Fibroblast of lung (primary cell): ENCODE measurements at regions not wholly inside any gene's neighbourhood (a gene's known extent, or its start where the extent isn't known, plus 50 kb on each side); places are given as distances from the start of the nearest gene placed in this dataset.

ENCODE experiments used
- DNase-seq, 2 donors: peaks; one replicate each; pipeline versions ENCODE4 v3.0.0 to v3.0.0-alpha.2; 2010; ENCODE audit warnings: low read depth in 2 of 2
- H2AFZ ChIP-seq: 2 replicates; pipeline ENCODE4 v1.5.1; 2012; ENCODE audit warnings: low read length, control low read depth, inconsistent platforms
- H3K27ac ChIP-seq: 2 replicates; pipeline ENCODE4 v1.5.1; 2011; ENCODE audit warnings: low read length, control low read depth; ENCODE audit not compliant: insufficient read depth
- H3K27me3 ChIP-seq: 2 replicates; pipeline ENCODE4 v1.5.1; 2011; ENCODE audit warnings: mild to moderate bottlenecking, low read length; ENCODE audit not compliant: control insufficient read depth, insufficient read depth
- H3K36me3 ChIP-seq: 2 replicates; pipeline ENCODE4 v1.5.1; 2011; ENCODE audit warnings: low read length; ENCODE audit not compliant: control insufficient read depth, insufficient read depth
- H3K4me1 ChIP-seq: 2 replicates; pipeline ENCODE4 v1.5.1; 2011; ENCODE audit warnings: low read length; ENCODE audit not compliant: control insufficient read depth, insufficient read depth; ENCODE audit errors: extremely low read depth
- H3K4me2 ChIP-seq: 2 replicates; pipeline ENCODE4 v1.5.1; 2011; ENCODE audit warnings: low read length, control low read depth; ENCODE audit not compliant: insufficient read depth; ENCODE audit errors: extremely low read depth
- H3K4me3 ChIP-seq, 4 experiments: fragments of 200-600 bp in 1 of 4; sonication (generic) in 1 of 4; replicated peaks in 1 of 4; 2 replicates each; pipeline ENCODE4 v1.5.1; 2011 to 2016; ENCODE audit warnings: low read length in 4 of 4, low read depth in 3 of 4, mild to moderate bottlenecking in 3 of 4, control low read depth in 2 of 4, inconsistent platforms in 1 of 4, mixed read lengths in 1 of 4; ENCODE audit not compliant: insufficient read depth in 1 of 4; ENCODE audit errors: control extremely low read depth in 1 of 4
- H3K79me2 ChIP-seq: 2 replicates; pipeline ENCODE4 v1.5.1; 2012; ENCODE audit warnings: mild to moderate bottlenecking, low read length, inconsistent platforms; ENCODE audit not compliant: control insufficient read depth, insufficient read depth
- H3K9ac ChIP-seq: 2 replicates; pipeline ENCODE4 v1.5.1; 2011; ENCODE audit warnings: mild to moderate bottlenecking, low read length, control low read depth; ENCODE audit not compliant: insufficient read depth
- H3K9me3 ChIP-seq: 2 replicates; pipeline ENCODE4 v1.5.1; 2012; ENCODE audit warnings: low read depth, low read length; ENCODE audit not compliant: control insufficient read depth, insufficient read depth
- H4K20me1 ChIP-seq: 2 replicates; pipeline ENCODE4 v1.5.1; 2011; ENCODE audit warnings: low read length; ENCODE audit not compliant: control insufficient read depth, insufficient read depth; ENCODE audit errors: extremely low read depth
- EZH2 ChIP-seq: IDR thresholded peaks from 2 replicates; pipeline ENCODE4 v1.5.1; 2012; ENCODE audit warnings: low read length, control low read depth, mild to moderate bottlenecking; ENCODE audit errors: missing control alignments
- TF ChIP-seq, protein P1 (sequence below), 2 donors: IDR thresholded peaks in 1 of 2; conservative IDR thresholded peaks in 1 of 2; 1 replicate in 1 of 2; 2 replicates in 1 of 2; pipeline ENCODE4 v1.5.1; 2011 to 2012; ENCODE audit warnings: low read length in 2 of 2, control low read depth in 1 of 2, inconsistent platforms in 1 of 2, low read depth in 1 of 2, mild to moderate bottlenecking in 1 of 2

DNA sequence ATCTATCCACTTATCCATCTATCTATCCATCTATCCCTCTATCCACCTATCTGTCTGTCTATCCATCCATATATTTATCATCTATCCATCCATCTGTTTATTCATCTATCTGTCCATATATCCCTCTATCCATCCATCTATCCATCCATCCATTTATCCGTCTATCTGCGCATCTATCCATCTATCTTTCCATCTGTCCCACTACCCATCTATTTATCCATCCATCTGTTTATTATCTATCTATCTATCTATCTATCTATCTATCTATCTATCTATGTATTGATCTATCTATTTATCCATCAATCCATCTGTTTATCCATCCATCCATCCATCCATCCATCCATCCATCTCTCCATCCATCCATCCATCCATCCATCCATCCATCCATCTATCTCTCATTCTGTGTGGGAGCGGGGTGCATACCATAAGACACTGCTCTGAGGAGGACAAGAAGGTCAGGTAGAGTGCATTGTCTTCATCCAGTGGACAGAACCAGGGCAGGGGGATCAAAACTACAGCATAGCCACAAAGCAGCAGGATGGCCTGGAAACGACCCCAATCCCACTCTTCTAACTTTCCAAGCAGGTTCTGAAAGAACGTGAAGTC, 53.2 kb upstream of the ENPP6 start:
- Histone ChIP-seq H3K9ac (no peak overlapping the region), H4K20me1 (no peaks in the 10 kb centered on the region)
- TF ChIP-seq, protein P1, sequence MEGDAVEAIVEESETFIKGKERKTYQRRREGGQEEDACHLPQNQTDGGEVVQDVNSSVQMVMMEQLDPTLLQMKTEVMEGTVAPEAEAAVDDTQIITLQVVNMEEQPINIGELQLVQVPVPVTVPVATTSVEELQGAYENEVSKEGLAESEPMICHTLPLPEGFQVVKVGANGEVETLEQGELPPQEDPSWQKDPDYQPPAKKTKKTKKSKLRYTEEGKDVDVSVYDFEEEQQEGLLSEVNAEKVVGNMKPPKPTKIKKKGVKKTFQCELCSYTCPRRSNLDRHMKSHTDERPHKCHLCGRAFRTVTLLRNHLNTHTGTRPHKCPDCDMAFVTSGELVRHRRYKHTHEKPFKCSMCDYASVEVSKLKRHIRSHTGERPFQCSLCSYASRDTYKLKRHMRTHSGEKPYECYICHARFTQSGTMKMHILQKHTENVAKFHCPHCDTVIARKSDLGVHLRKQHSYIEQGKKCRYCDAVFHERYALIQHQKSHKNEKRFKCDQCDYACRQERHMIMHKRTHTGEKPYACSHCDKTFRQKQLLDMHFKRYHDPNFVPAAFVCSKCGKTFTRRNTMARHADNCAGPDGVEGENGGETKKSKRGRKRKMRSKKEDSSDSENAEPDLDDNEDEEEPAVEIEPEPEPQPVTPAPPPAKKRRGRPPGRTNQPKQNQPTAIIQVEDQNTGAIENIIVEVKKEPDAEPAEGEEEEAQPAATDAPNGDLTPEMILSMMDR (conservative IDR thresholded peaks at IDR 0.05 in 1 of 2, IDR thresholded peaks at IDR 0.05 in 1 of 2; ENCODE audit: low read depth in 1 of 2, low read length in 2 of 2) = no peak
- TF ChIP-seq EZH2 = no peak

DNA sequence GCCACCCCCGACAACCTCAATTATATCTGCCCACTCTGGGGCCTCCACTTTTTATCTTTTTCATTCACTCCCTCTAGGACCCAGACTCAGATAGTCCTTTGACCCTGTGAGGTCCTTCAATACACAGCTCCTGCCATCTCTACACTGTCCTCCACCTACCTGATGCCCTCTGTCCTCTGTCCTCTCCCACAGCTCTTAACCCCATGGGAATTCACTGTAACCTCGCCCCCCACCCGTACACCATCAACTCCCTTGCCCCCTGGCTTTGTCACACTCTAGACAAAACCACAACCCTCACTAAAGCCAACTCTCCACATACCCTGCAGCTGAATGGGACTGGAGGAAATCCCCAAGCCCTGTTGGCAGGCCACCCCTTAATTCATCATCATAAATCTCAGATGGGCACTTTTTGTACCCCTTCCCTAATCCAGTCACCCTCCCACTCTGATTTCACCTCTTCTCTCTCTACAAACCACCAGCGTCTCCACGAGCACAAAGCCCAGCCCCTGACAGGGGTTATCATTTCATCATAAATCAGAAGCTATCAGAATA, 52.3 kb upstream of the ENPP6 start:
- Histone ChIP-seq H3K27me3 (no peaks in the 10 kb centered on the region), H3K9me3 (no peaks in the 10 kb centered on the region), H4K20me1 (no peaks in the 10 kb centered on the region), H3K4me1 (peaks cover 6% of the 10 kb centered on the region), H3K79me2 (no peaks in the 10 kb centered on the region), H3K4me2 (no peak overlapping the region), H3K4me3 (no peak overlapping the region), H3K9ac (no peak overlapping the region), H3K36me3 (no peaks in the 10 kb centered on the region), H3K27ac (no peak overlapping the region), H2AFZ (no peak overlapping the region)
- no peak for TF ChIP-seq EZH2
- TF ChIP-seq, protein P1 (conservative IDR thresholded peaks at IDR 0.05 in 1 of 2, IDR thresholded peaks at IDR 0.05 in 1 of 2; ENCODE audit: low read depth in 1 of 2, low read length in 2 of 2) = no peak
- DNase-seq = no peak

More for the DNA sequence above, 53.2 kb upstream of the ENPP6 start:
- no peak for DNase-seq
- H3K9me3 ChIP-seq = no peaks in the 10 kb centered on the region
- peaks cover 6% of the 10 kb centered on the region for H3K4me1 ChIP-seq
- no peaks in the 10 kb centered on the region for H3K36me3 ChIP-seq
- H3K27me3 ChIP-seq = no peaks in the 10 kb centered on the region
- no peak overlapping the region for H3K27ac ChIP-seq
- no peak overlapping the region for H2AFZ ChIP-seq
- no peak overlapping the region for H3K4me2 ChIP-seq
- no peaks in the 10 kb centered on the region for H3K79me2 ChIP-seq
- no peak overlapping the region for H3K4me3 ChIP-seq

DNA sequence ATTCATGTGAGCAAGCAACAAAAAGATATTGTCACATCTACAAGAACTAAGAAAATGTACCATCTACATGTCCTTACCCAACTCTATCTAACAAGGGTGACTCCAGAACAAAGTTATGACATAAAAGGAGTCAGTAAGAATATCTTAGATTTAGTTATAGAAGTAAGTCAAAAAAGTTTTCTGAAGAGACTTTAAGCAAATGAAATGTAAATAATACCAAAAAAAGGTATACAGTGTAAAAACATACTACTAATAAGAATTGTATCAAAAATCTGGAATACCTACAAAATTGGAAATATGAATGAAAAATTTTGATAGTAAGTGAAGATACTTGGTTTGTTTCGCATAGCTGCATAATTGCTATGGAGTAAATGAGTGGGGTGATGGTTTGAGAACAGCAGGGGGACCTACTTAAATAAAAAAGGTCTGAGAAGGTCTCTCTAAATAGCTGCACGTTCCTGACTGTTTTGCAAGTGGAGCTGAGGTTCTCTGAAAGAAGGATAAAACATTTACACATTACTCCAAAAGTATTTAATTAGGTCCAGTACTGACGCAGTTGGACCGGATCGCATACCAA, 51.0 kb upstream of the ENPP6 start:
- TF ChIP-seq, protein P1 (conservative IDR thresholded peaks at IDR 0.05 in 1 of 2, IDR thresholded peaks at IDR 0.05 in 1 of 2; ENCODE audit: low read depth in 1 of 2, low read length in 2 of 2) = peak in 1 of 2 donors; percentile 3
- no peak for TF ChIP-seq EZH2
- Histone ChIP-seq H3K4me1 (peaks cover 8% of the 10 kb centered on the region), H3K9ac (no peak overlapping the region), H3K4me3 (no peak overlapping the region), H3K27ac (peak overlapping the region; percentile 78), H2AFZ (no peak overlapping the region), H3K4me2 (peak overlapping the region; percentile 15), H4K20me1 (no peaks in the 10 kb centered on the region), H3K79me2 (no peaks in the 10 kb centered on the region), H3K36me3 (no peaks in the 10 kb centered on the region), H3K27me3 (no peaks in the 10 kb centered on the region), H3K9me3 (no peaks in the 10 kb centered on the region)
- DNase-seq = peak in 1 of 2 donors; percentile 21
